NCI-H1436 (cell line): ENCODE measurements at regions not wholly inside any gene's neighbourhood (a gene's known extent, or its start where the extent isn't known, plus 50 kb on each side); places are given as distances from the start of the nearest gene placed in this dataset.
"Not testable (repeated sequence)": the region's sequence is repeated elsewhere in the genome, so short reads cannot be mapped to it uniquely, and the experiment has no call there.

Experiments
- DNase-seq: peaks from one replicate; lab custom pipeline; 2025; lab: John Stamatoyannopoulos, UW

DNA sequence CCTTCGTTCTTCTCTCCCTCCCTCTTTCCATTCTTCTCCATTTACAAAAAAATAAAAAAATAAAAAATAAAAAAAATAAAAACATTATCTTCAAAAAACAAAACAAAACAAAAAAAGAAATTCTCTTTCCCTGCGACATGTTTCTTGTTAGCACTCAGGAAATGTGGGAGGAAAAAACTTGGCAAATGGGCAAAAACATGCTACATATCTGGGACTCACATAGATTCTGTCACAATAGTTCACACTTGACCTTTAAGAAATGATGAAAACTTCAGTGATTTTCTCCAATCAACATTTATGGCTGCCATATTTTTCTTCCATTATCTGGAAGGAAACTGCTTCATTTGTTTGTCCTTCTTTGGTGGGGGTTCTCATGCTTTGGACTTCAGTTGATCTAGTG, 109.3 kb downstream of the PRKAB2 start:
- no peak for DNase-seq

GRCh38 chr1:147061880-147062279, 110.4 kb downstream of the PRKAB2 start:
- not testable (repeated sequence) for DNase-seq

DNA sequence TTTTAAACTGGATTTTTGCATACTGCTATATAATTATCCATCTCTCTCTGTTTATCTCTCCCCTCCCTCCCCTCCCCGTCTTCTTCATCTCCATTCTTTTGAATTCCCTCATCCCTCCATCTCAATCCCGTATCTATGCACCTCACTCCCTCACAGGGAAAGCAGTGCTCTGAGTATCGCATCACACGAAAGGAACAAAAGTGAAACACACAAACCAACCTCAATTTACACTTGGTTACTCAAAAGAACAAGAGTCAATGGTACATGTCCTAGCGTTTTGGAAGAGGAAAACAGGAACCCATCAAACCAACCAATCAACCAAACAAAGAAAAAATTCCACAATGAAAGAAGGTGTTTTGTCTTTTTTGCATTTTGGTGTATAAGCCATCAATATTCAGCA, 115.1 kb downstream of the NBPF12 start:
- no peak for DNase-seq

DNA sequence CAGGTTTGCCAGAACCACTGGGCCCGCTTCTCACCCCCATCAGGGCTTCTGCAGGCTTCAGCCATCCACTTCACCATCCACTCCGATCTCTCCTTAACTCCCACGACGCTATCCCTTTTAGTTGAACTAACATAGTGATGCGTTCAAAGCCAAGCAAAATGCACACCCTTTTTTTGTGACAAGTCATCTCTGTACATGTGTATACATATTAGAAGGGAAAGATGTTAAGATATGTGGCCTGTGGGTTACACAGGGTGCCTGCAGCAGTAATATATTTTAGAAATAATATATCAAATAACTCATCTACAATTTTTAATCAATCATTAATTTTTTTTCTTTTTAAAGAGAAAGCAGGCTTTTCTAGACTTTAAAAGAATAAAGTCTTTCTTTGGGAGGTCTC, 114.6 kb downstream of the NBPF12 start:
- DNase-seq: no peak

- DNase-seq: no peak
These were observed 114.0 kb downstream of the NBPF12 start for GRCh38 chr1:147052143-147052542.

- no peak for DNase-seq
These were observed 113.0 kb downstream of the NBPF12 start for GRCh38 chr1:147051136-147051535.

- DNase-seq: no peak
These were observed 112.5 kb downstream of the NBPF12 start for GRCh38 chr1:147050654-147051053.

GRCh38 chr1:147046863-147047394, 108.8 kb downstream of the NBPF12 start:
- not testable (repeated sequence) for DNase-seq

GRCh38 chr1:147046189-147046862, 108.2 kb downstream of the NBPF12 start:
- DNase-seq: no peak
